H1 (cell line): ENCODE measurements at regions not wholly inside any gene's neighbourhood (a gene's known extent, or its start where the extent isn't known, plus 50 kb on each side); places are given as distances from the start of the nearest gene placed in this dataset.

ENCODE experiments used
- CEBPB ChIP-seq: IDR thresholded peaks from 2 replicates; pipeline ENCODE4 v1.6.1; 2012; ENCODE audit warnings: low read depth, low read length
- CHD1 ChIP-seq: IDR thresholded peaks from 2 replicates; pipeline ENCODE4 v1.6.1; 2012; ENCODE audit warnings: low read depth, low read length, improper control_type of control experiment
- CHD2 ChIP-seq: IDR thresholded peaks from 2 replicates; pipeline ENCODE4 v1.6.1; 2012; ENCODE audit warnings: low read length, improper control_type of control experiment
- CTCF ChIP-seq, 3 experiments: IDR thresholded peaks; 1 replicate in 2 of 3; 2 replicates in 1 of 3; pipeline versions ENCODE4 v1.5.1 to v1.6.1; 2011; ENCODE audit warnings: low read length in 3 of 3, mild to moderate bottlenecking in 3 of 3, inconsistent platforms in 2 of 3, low read depth in 1 of 3, moderate library complexity in 1 of 3; ENCODE audit not compliant: insufficient read depth in 1 of 3; ENCODE audit errors: control extremely low read depth in 1 of 3
- EZH2 ChIP-seq: fragments of 200-600 bp; sonication (generic); IDR thresholded peaks from 2 replicates; pipeline ENCODE4 v1.7.1; 2012; ENCODE audit warnings: low read depth, mild to moderate bottlenecking, moderate library complexity, low read length, inconsistent platforms; ENCODE audit not compliant: severe bottlenecking
- GTF2F1 ChIP-seq: IDR thresholded peaks from 2 replicates; pipeline ENCODE4 v1.6.1; 2012; ENCODE audit warnings: low read depth, low read length, improper control_type of control experiment, borderline replicate concordance
- MAX ChIP-seq: IDR thresholded peaks from 2 replicates; pipeline ENCODE4 v1.6.1; 2012; ENCODE audit warnings: inconsistent platforms
- POLR2A ChIP-seq, 2 experiments: IDR thresholded peaks; 1 replicate in 1 of 2; 2 replicates in 1 of 2; pipeline ENCODE4 v1.6.1; 2011; ENCODE audit warnings: low read depth in 2 of 2, low read length in 2 of 2, mild to moderate bottlenecking in 2 of 2; ENCODE audit errors: control extremely low read depth in 1 of 2
- POLR2AphosphoS5 ChIP-seq: IDR thresholded peaks from 2 replicates; pipeline ENCODE4 v1.6.1; 2011; ENCODE audit warnings: low read depth, low read length
- RBBP5 ChIP-seq: IDR thresholded peaks from 2 replicates; pipeline ENCODE4 v1.7.1; 2012; ENCODE audit warnings: low read depth, mild to moderate bottlenecking, inconsistent platforms, low read length, moderate library complexity, borderline replicate concordance
- TAF1 ChIP-seq: IDR thresholded peaks from 2 replicates; pipeline ENCODE4 v1.6.1; 2011; ENCODE audit warnings: mild to moderate bottlenecking, low read depth, low read length
- TBP ChIP-seq: IDR thresholded peaks from 2 replicates; pipeline ENCODE4 v1.6.1; 2011; ENCODE audit warnings: low read depth, low read length, improper control_type of control experiment
- TCF12 ChIP-seq: IDR thresholded peaks from 2 replicates; pipeline ENCODE4 v1.6.1; 2011; ENCODE audit warnings: low read depth, mild to moderate bottlenecking, low read length

DNA sequence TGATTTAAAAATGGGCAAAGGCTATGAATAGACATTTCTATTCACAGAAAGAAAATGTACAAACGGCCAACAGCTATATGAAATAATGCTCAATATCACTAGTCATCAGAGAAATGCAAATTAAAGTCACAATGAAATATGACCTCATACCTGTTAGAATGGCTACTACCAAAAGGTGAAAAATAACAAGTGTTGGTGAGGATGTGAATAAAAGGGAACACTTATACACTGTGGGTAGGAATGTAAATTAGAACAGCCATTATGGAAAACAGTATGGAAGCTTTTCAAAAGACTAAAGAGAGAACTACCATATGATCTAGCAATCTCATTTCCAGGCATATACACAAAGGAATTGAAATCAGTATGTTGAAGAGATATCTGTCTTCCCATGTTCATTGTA is 118.9 kb upstream of the SPOPL start:
- no peak for TF ChIP-seq TCF12
- TF ChIP-seq CEBPB = no peak
- no peak for TF ChIP-seq TBP
- TF ChIP-seq EZH2 = no peak
- TF ChIP-seq CTCF (IDR thresholded peaks at IDR 0.05; ENCODE audit: control extremely low read depth in 1 of 3, insufficient read depth in 1 of 3, low read depth in 1 of 3, low read length in 3 of 3) = no peak
- no peak for TF ChIP-seq TAF1
- TF ChIP-seq MAX = no peak
- no peak for TF ChIP-seq GTF2F1
- no peak for TF ChIP-seq CHD2
- TF ChIP-seq RBBP5 = no peak
- TF ChIP-seq POLR2AphosphoS5 = no peak
- no peak for TF ChIP-seq CHD1
- TF ChIP-seq POLR2A (IDR thresholded peaks at IDR 0.05; ENCODE audit: control extremely low read depth in 1 of 2, low read depth in 2 of 2, low read length in 2 of 2) = no peak
